ENCODE measurements at regions not wholly inside any gene's neighbourhood (a gene's known extent, or its start where the extent isn't known, plus 50 kb on each side); places are given as distances from the start of the nearest gene placed in this dataset.
"Not testable (repeated sequence)": the region's sequence is repeated elsewhere in the genome, so short reads cannot be mapped to it uniquely, and the experiment has no call there.

DNA sequence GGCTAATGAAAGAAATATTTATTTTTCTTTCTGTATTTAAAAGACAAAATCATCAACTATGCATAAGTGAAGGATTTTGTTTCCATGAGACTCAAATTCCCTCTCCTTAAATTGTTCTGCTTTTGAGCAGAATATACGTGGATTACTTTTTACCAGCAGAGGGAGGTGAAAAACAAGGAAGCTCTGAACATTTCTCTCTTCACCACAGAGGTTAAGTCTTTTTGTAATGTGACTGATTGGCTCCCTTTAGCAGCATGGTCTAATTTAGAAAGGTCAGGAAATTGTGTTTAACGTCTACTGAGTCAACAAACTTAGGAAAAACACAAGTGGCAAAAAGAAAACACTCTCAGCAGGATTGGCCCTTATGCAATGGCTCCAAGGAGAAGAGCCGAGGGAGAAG is 55.1 kb upstream of the F9 start:
- Histone ChIP-seq H3K9ac (ENCODE audit: low read length) (no peak overlapping the region), H3K9me3 (ENCODE audit: control insufficient read depth, low read depth, low read length) (peaks cover 15% of the 10 kb centered on the region), H3K4me3 (ENCODE audit: low read length) (no peak overlapping the region), H3K4me1 (ENCODE audit: control insufficient read depth, low read depth, low read length) (no peaks in the 10 kb centered on the region), H3K27me3 (ENCODE audit: control insufficient read depth, insufficient read depth, low read length) (no peaks in the 10 kb centered on the region), H3K27ac (ENCODE audit: low read length) (no peak overlapping the region), H3K36me3 (ENCODE audit: control insufficient read depth, low read depth, low read length) (no peaks in the 10 kb centered on the region)

DNA sequence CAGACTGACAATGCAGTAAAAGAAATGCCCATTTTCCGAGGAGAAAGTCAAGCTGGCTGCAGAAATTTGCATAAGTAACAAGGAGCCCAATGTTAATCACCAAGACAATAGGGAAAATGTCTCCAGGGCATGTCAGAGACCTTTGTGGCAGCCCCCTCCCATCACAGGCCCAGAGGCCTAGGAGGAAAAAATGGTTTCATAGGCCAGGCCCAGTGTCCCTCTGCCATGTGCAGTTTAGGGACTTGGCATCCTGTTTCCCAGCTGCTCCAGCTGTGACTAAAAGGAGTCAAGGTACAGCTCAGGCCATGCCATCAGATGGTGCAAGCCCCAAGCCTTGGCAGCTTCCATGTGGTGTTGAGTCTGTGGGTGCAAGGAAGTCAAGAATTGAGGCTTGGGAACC is 68.6 kb upstream of the F9 start:
- not testable (repeated sequence) for H3K9ac ChIP-seq (ENCODE audit: low read length); H3K27me3 ChIP-seq (ENCODE audit: control insufficient read depth, insufficient read depth, low read length); H3K36me3 ChIP-seq (ENCODE audit: control insufficient read depth, low read depth, low read length); H3K4me1 ChIP-seq (ENCODE audit: control insufficient read depth, low read depth, low read length); H3K27ac ChIP-seq (ENCODE audit: low read length); H3K4me3 ChIP-seq (ENCODE audit: low read length)
- H3K9me3 ChIP-seq (ENCODE audit: control insufficient read depth, low read depth, low read length), result peaks cover 20% of the 10 kb centered on the region

- H3K4me1 ChIP-seq (ENCODE audit: control insufficient read depth, low read depth, low read length), result no peaks in the 10 kb centered on the region
- peaks cover 17% of the 10 kb centered on the region for H3K9me3 ChIP-seq (ENCODE audit: control insufficient read depth, low read depth, low read length)
- H3K27ac ChIP-seq (ENCODE audit: low read length), result no peak overlapping the region
- H3K9ac ChIP-seq (ENCODE audit: low read length), result no peak overlapping the region
- H3K36me3 ChIP-seq (ENCODE audit: control insufficient read depth, low read depth, low read length), result no peaks in the 10 kb centered on the region
- H3K4me3 ChIP-seq (ENCODE audit: low read length), result no peak overlapping the region
- H3K27me3 ChIP-seq (ENCODE audit: control insufficient read depth, insufficient read depth, low read length), result no peaks in the 10 kb centered on the region
These were observed 75.8 kb upstream of the F9 start for GRCh38 chrX:139454743-139455142.

- no peak overlapping the region for H3K9ac ChIP-seq (ENCODE audit: low read length)
- H3K4me3 ChIP-seq (ENCODE audit: low read length), result no peak overlapping the region
- peaks cover 25% of the 10 kb centered on the region for H3K9me3 ChIP-seq (ENCODE audit: control insufficient read depth, low read depth, low read length)
- no peaks in the 10 kb centered on the region for H3K4me1 ChIP-seq (ENCODE audit: control insufficient read depth, low read depth, low read length)
- no peak overlapping the region for H3K27ac ChIP-seq (ENCODE audit: low read length)
- H3K36me3 ChIP-seq (ENCODE audit: control insufficient read depth, low read depth, low read length), result no peaks in the 10 kb centered on the region
- no peaks in the 10 kb centered on the region for H3K27me3 ChIP-seq (ENCODE audit: control insufficient read depth, insufficient read depth, low read length)
These were observed 81.5 kb upstream of the F9 start for GRCh38 chrX:139448996-139449395.

DNA sequence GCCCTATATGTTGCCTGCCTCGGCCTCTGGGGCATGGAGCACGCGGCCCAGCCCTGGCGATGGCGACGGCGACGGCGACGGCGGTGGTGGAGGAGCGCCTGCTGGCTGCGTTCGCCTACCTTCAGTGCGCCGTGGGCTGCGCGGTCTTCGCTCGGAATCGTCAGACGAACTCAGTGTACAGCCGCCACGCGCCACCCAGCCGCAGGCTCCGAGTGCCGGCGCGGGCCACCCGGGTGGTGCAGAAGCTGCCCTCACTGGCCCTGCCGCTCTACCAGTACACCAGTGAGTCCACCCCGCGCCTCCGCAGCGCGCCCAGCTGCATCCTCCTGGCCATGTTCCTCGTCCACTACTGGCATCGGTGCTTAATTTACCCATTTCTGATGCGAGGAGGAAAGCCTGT is 83.7 kb upstream of the F9 start:
- Histone ChIP-seq H3K36me3 (ENCODE audit: control insufficient read depth, low read depth, low read length) (no peaks in the 10 kb centered on the region), H3K4me1 (ENCODE audit: control insufficient read depth, low read depth, low read length) (no peaks in the 10 kb centered on the region), H3K4me3 (ENCODE audit: low read length) (no peak overlapping the region), H3K27ac (ENCODE audit: low read length) (no peak overlapping the region), H3K27me3 (ENCODE audit: control insufficient read depth, insufficient read depth, low read length) (no peaks in the 10 kb centered on the region), H3K9me3 (ENCODE audit: control insufficient read depth, low read depth, low read length) (peaks cover 29% of the 10 kb centered on the region), H3K9ac (ENCODE audit: low read length) (no peak overlapping the region)

DNA sequence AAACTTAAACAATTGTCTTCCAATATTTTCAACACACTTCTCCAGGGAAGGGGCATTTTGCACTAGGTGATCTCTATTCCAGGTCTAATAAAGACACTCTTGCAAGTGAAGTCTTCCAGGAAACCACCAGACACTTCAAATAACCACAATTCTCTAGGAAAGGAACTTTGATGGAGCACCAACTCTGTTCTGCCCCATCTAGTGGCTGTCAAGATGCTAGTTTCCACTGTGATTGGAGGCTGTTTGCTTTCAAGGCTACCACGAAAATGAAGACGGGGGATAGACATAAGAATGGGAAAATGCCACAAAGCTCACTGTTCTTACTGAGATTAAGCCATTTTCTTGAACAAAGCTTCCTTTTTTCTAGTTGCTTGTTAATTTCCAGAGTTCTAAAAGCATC is 100.6 kb upstream of the F9 start:
- Histone ChIP-seq H3K9me3 (ENCODE audit: control insufficient read depth, low read depth, low read length) (peaks cover 3% of the 10 kb centered on the region), H3K9ac (ENCODE audit: low read length) (no peak overlapping the region), H3K27ac (ENCODE audit: low read length) (no peak overlapping the region), H3K36me3 (ENCODE audit: control insufficient read depth, low read depth, low read length) (no peaks in the 10 kb centered on the region), H3K4me3 (ENCODE audit: low read length) (no peak overlapping the region), H3K27me3 (ENCODE audit: control insufficient read depth, insufficient read depth, low read length) (no peaks in the 10 kb centered on the region), H3K4me1 (ENCODE audit: control insufficient read depth, low read depth, low read length) (no peaks in the 10 kb centered on the region)

GRCh38 chrX:139423186-139423585 is 107.4 kb upstream of the F9 start:
- H3K27ac ChIP-seq (ENCODE audit: low read length), result no peak overlapping the region
- no peaks in the 10 kb centered on the region for H3K36me3 ChIP-seq (ENCODE audit: control insufficient read depth, low read depth, low read length)
- H3K27me3 ChIP-seq (ENCODE audit: control insufficient read depth, insufficient read depth, low read length), result no peaks in the 10 kb centered on the region
- no peak overlapping the region for H3K4me3 ChIP-seq (ENCODE audit: low read length)
- H3K4me1 ChIP-seq (ENCODE audit: control insufficient read depth, low read depth, low read length), result no peaks in the 10 kb centered on the region
- peaks cover 11% of the 10 kb centered on the region for H3K9me3 ChIP-seq (ENCODE audit: control insufficient read depth, low read depth, low read length)
- no peak overlapping the region for H3K9ac ChIP-seq (ENCODE audit: low read length)

- not testable (repeated sequence) for H3K27me3 ChIP-seq (ENCODE audit: control insufficient read depth, insufficient read depth, low read length); H3K4me1 ChIP-seq (ENCODE audit: control insufficient read depth, low read depth, low read length); H3K27ac ChIP-seq (ENCODE audit: low read length); H3K4me3 ChIP-seq (ENCODE audit: low read length); H3K9ac ChIP-seq (ENCODE audit: low read length); H3K36me3 ChIP-seq (ENCODE audit: control insufficient read depth, low read depth, low read length)
- H3K9me3 ChIP-seq (ENCODE audit: control insufficient read depth, low read depth, low read length), result peaks cover 17% of the 10 kb centered on the region
These were observed 132.3 kb upstream of the F9 start for GRCh38 chrX:139398258-139398657.

GRCh38 chrX:139388254-139388653 is 142.3 kb upstream of the F9 start:
- no peaks in the 10 kb centered on the region for H3K27me3 ChIP-seq (ENCODE audit: control insufficient read depth, insufficient read depth, low read length)
- H3K9ac ChIP-seq (ENCODE audit: low read length), result no peak overlapping the region

DNA sequence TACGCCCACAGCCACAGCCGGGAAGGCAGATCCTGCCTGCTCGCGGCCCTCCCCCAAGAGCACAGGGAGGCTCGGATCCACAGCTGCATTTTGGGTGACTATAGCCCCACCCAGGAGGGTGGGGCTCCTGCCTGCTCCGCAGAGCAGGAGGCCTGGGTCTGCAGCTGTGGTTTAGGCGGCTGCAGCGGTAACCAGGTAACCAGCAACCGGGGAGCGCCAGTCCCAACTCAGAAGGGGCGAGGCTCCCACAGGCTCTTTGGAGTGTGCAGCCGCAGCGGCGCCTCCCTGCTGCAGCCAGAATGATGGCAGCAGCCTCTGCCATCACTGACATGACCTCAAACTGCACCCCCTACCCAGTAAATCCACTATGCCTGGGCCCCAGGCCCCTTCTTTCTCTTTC is 148.0 kb upstream of the F9 start:
- H3K4me1 ChIP-seq (ENCODE audit: control insufficient read depth, low read depth, low read length), result no peaks in the 10 kb centered on the region
- no peak overlapping the region for H3K27ac ChIP-seq (ENCODE audit: low read length)
- H3K4me3 ChIP-seq (ENCODE audit: low read length), result no peak overlapping the region
- no peaks in the 10 kb centered on the region for H3K36me3 ChIP-seq (ENCODE audit: control insufficient read depth, low read depth, low read length)
- H3K27me3 ChIP-seq (ENCODE audit: control insufficient read depth, insufficient read depth, low read length), result no peaks in the 10 kb centered on the region
- H3K9ac ChIP-seq (ENCODE audit: low read length), result no peak overlapping the region
- peaks cover 21% of the 10 kb centered on the region for H3K9me3 ChIP-seq (ENCODE audit: control insufficient read depth, low read depth, low read length)

More at GRCh38 chrX:139388254-139388653, 142.3 kb upstream of the F9 start:
- Histone ChIP-seq H3K27ac (ENCODE audit: low read length) (no peak overlapping the region), H3K9me3 (ENCODE audit: control insufficient read depth, low read depth, low read length) (peaks cover 20% of the 10 kb centered on the region), H3K4me1 (ENCODE audit: control insufficient read depth, low read depth, low read length) (no peaks in the 10 kb centered on the region), H3K4me3 (ENCODE audit: low read length) (no peak overlapping the region), H3K36me3 (ENCODE audit: control insufficient read depth, low read depth, low read length) (no peaks in the 10 kb centered on the region)

- not testable (repeated sequence) for H3K4me1 ChIP-seq (ENCODE audit: control insufficient read depth, low read depth, low read length); H3K9ac ChIP-seq (ENCODE audit: low read length); H3K36me3 ChIP-seq (ENCODE audit: control insufficient read depth, low read depth, low read length); H3K27me3 ChIP-seq (ENCODE audit: control insufficient read depth, insufficient read depth, low read length); H3K4me3 ChIP-seq (ENCODE audit: low read length); H3K27ac ChIP-seq (ENCODE audit: low read length)
- H3K9me3 ChIP-seq (ENCODE audit: control insufficient read depth, low read depth, low read length), result peaks cover 21% of the 10 kb centered on the region
These were observed 154.0 kb upstream of the F9 start for GRCh38 chrX:139376547-139376946.

GRCh38 chrX:139360356-139360755 is 170.2 kb upstream of the F9 start:
- no peaks in the 10 kb centered on the region for H3K27me3 ChIP-seq (ENCODE audit: control insufficient read depth, insufficient read depth, low read length)

More at GRCh38 chrX:139360356-139360755, 170.2 kb upstream of the F9 start:
- H3K36me3 ChIP-seq (ENCODE audit: control insufficient read depth, low read depth, low read length), result no peaks in the 10 kb centered on the region
- no peak overlapping the region for H3K27ac ChIP-seq (ENCODE audit: low read length)
- H3K4me1 ChIP-seq (ENCODE audit: control insufficient read depth, low read depth, low read length), result no peaks in the 10 kb centered on the region
- peaks cover 8% of the 10 kb centered on the region for H3K9me3 ChIP-seq (ENCODE audit: control insufficient read depth, low read depth, low read length)
- H3K9ac ChIP-seq (ENCODE audit: low read length), result no peak overlapping the region
- no peak overlapping the region for H3K4me3 ChIP-seq (ENCODE audit: low read length)
